Thyroid gland (tissue), 4 donors: ENCODE measurements at regions not wholly inside any gene's neighbourhood (a gene's known extent, or its start where the extent isn't known, plus 50 kb on each side); places are given as distances from the start of the nearest gene placed in this dataset.

Source experiments
- CTCF ChIP-seq, 6 experiments: fragments of 200-600 bp in 3 of 6; fragments of 450-650 bp in 3 of 6; sonication (generic) in 3 of 6; IDR thresholded peaks; one replicate each; pipeline ENCODE4 v1.5.1; 2016 to 2019; ENCODE audit warnings: antibody characterized with exemption in 6 of 6, mild to moderate bottlenecking in 2 of 6, inconsistent platforms in 1 of 6, moderate library complexity in 1 of 6
- POLR2A ChIP-seq, 2 donors: fragments of 450-650 bp; IDR thresholded peaks; one replicate each; pipeline ENCODE4 v1.6.1; 2017; ENCODE audit warnings: antibody characterized with exemption in 2 of 2, mild to moderate bottlenecking in 2 of 2, moderate library complexity in 1 of 2

GRCh38 chr18:24988253-24988840 is 363.6 kb downstream of the ZNF521 start:
- TF ChIP-seq POLR2A (IDR thresholded peaks at IDR 0.05), result no peak
- TF ChIP-seq CTCF (IDR thresholded peaks at IDR 0.05), result no peak
